Mammary epithelial cell (primary cell): ENCODE measurements at regions not wholly inside any gene's neighbourhood (a gene's known extent, or its start where the extent isn't known, plus 50 kb on each side); places are given as distances from the start of the nearest gene placed in this dataset.

Experiments
- CTCF ChIP-seq, 2 donors: IDR thresholded peaks in 1 of 2; conservative IDR thresholded peaks in 1 of 2; 2 replicates each; pipeline ENCODE4 v1.5.1; 2011 to 2012; ENCODE audit warnings: inconsistent platforms in 2 of 2, low read length in 2 of 2, mild to moderate bottlenecking in 2 of 2, control low read depth in 1 of 2, low read depth in 1 of 2; ENCODE audit not compliant: insufficient read depth in 1 of 2; ENCODE audit errors: extremely low read depth in 1 of 2
- EZH2 ChIP-seq: IDR thresholded peaks from 2 replicates; pipeline ENCODE4 v1.6.1; 2012; ENCODE audit warnings: low read length, inconsistent platforms, borderline replicate concordance

- TF ChIP-seq CTCF (conservative IDR thresholded peaks at IDR 0.05 in 1 of 2, IDR thresholded peaks at IDR 0.05 in 1 of 2; ENCODE audit: extremely low read depth in 1 of 2, insufficient read depth in 1 of 2, low read depth in 1 of 2, low read length in 2 of 2): no peak
- TF ChIP-seq EZH2: no peak
Observed at GRCh38 chr6:6884193-6884627, 223.6 kb upstream of the RREB1 start.
